BJ (cell line): ENCODE measurements at regions not wholly inside any gene's neighbourhood (a gene's known extent, or its start where the extent isn't known, plus 50 kb on each side); places are given as distances from the start of the nearest gene placed in this dataset.

Source experiments
- CTCF ChIA-PET: fragments of 350-600 bp; formaldehyde crosslinking; extraction: SDS; loops from one replicate; lab custom pipeline; 2021; ENCODE audit warnings: antibody characterized with exemption, inconsistent platforms; lab: Yijun Ruan, JAX
- POLR2A ChIA-PET: fragments of 300-600 bp; sonication (Branson Sonifier 250); formaldehyde crosslinking; extraction: SDS; loops from one replicate; lab custom pipeline; 2021; ENCODE audit warnings: antibody characterized with exemption; lab: Charles Lee
- DNase-seq: peaks from one replicate; pipeline ENCODE4 v3.0.0-alpha.2; 2011; ENCODE audit warnings: low read depth
- H3K27me3 ChIP-seq: 2 replicates; pipeline ENCODE4 v1.6.0; 2011; ENCODE audit warnings: low read length; ENCODE audit not compliant: control insufficient read depth, insufficient read depth
- H3K36me3 ChIP-seq: 2 replicates; pipeline ENCODE4 v1.5.1; 2011; ENCODE audit warnings: low read length; ENCODE audit not compliant: control insufficient read depth, insufficient read depth
- H3K4me3 ChIP-seq: 2 replicates; pipeline ENCODE4 v1.5.1; 2011; ENCODE audit warnings: low read depth, mild to moderate bottlenecking, control low read depth, low read length
- TF ChIP-seq, protein P1 (sequence below): IDR thresholded peaks from 2 replicates; pipeline ENCODE4 v1.5.1; 2011; ENCODE audit warnings: low read depth, mild to moderate bottlenecking, control low read depth, inconsistent platforms, low read length, moderate library complexity; ENCODE audit not compliant: insufficient read depth

DNA sequence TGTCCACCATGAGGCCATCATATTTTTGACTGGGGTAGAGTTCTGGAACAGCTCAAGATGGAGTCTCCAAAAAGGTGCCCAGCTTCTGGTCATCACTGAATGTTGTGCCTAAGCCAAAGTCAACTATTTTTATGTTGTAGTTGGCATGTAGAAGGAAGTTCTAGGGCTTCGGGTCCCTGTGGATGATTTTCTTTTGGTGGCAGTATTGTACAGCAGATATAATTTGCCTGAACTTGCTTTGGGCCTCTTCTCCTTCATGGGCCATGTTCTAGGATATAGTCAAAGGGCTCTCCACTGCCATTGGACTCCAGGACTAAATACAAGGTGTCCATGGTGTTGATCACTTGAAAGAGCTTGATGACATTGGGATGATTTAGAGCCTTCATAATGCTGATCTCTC, 143.6 kb downstream of the SLC38A4 start:
- Histone ChIP-seq H3K27me3 (no peaks in the 10 kb centered on the region), H3K4me3 (no peak overlapping the region), H3K36me3 (no peaks in the 10 kb centered on the region)
- ChIA-PET CTCF (interaction anchor here (0.5 to 1.7 kb wide), 6 partner anchors 20 to 546 kb away, joined by 3 to 5 read pairs (median 4); no protein-coding TSS in a partner anchor), POLR2A (no interaction called here)
- TF ChIP-seq, protein P1, sequence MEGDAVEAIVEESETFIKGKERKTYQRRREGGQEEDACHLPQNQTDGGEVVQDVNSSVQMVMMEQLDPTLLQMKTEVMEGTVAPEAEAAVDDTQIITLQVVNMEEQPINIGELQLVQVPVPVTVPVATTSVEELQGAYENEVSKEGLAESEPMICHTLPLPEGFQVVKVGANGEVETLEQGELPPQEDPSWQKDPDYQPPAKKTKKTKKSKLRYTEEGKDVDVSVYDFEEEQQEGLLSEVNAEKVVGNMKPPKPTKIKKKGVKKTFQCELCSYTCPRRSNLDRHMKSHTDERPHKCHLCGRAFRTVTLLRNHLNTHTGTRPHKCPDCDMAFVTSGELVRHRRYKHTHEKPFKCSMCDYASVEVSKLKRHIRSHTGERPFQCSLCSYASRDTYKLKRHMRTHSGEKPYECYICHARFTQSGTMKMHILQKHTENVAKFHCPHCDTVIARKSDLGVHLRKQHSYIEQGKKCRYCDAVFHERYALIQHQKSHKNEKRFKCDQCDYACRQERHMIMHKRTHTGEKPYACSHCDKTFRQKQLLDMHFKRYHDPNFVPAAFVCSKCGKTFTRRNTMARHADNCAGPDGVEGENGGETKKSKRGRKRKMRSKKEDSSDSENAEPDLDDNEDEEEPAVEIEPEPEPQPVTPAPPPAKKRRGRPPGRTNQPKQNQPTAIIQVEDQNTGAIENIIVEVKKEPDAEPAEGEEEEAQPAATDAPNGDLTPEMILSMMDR, result no peak
- DNase-seq, result no peak

DNA sequence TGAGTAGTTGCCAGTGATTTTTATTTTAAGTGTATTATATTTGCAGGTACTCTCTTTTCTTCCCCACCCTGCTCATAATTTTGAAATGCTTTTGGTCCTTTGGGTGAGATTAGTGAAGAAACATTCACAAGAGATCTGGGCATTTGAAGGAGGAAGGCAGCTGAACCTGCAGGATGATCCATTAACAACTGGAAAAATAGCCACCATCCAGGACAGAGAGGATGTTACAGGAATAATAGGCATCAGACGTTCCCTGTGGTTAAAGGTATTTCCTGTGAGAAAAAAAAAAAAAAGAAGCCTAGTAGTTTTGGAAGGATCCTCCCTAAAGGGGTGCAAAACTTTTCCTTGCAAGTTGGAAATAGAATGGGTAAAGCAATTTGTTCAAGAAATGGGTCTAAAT, 145.3 kb downstream of the SLC38A4 start:
- POLR2A ChIA-PET, result no interaction called here
- H3K4me3 ChIP-seq, result no peak overlapping the region
- no peaks in the 10 kb centered on the region for H3K36me3 ChIP-seq
- no peaks in the 10 kb centered on the region for H3K27me3 ChIP-seq
- TF ChIP-seq, protein P1, result no peak
- CTCF ChIA-PET, result interaction anchor here (1.1 to 1.4 kb wide), 2 partner anchors 254 to 556 kb away, joined by 3 to 5 read pairs; no protein-coding TSS in a partner anchor
- no peak for DNase-seq

DNA sequence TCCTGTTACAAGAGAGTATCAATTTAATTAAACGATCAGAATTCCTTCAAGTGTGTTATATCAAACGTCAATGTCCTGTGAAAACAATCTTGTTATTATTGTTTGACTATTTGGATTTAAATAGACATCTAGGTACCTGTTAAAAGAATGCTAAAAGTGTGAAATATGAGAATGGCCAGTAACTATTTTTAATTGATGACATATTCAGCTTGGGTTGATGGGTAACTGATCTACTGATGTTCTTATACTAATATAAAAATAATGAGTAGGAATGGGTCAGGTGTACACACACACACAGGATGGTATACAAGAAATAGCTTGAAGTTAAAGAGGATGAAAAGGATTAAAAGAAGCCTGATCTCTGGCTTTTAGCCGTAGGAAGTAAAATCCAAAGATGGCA, 146.0 kb downstream of the SLC38A4 start:
- no peaks in the 10 kb centered on the region for H3K27me3 ChIP-seq
- POLR2A ChIA-PET, result no interaction called here
- CTCF ChIA-PET, result interaction anchor here (1.1 to 1.4 kb wide), 2 partner anchors 18 to 255 kb away, joined by 3 to 5 read pairs; no protein-coding TSS in a partner anchor

DNA sequence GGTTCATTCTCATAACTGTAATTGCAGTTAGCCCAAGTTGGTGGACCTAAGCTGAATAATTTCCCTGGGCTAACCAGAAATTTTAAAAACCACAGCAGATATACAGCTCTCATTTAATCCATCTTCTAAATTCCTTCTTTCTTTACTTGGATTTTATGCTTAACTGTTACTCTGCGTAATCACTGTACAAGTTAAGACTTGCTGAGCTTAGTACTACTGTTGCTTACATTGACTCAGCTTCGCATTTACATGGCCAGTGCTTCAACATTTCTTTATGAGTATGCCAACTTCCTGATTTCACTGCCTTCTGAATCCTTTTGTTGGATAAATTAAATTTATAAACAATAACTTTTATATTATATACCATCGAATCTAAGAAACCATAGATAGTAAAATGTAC, 147.4 kb downstream of the SLC38A4 start:
- TF ChIP-seq, protein P1, result no peak
- POLR2A ChIA-PET, result no interaction called here
- Histone ChIP-seq H3K27me3 (no peaks in the 10 kb centered on the region), H3K4me3 (no peak overlapping the region), H3K36me3 (no peaks in the 10 kb centered on the region)
- no peak for DNase-seq
- CTCF ChIA-PET, result interaction anchor here (0.9 to 3.6 kb wide), 3 partner anchors 42 to 553 kb away, joined by 3 to 11 read pairs (median 3); no protein-coding TSS in a partner anchor

More for the DNA sequence above, 146.0 kb downstream of the SLC38A4 start:
- Histone ChIP-seq H3K4me3 (no peak overlapping the region), H3K36me3 (no peaks in the 10 kb centered on the region)
- DNase-seq, result no peak
- TF ChIP-seq, protein P1, result no peak

DNA sequence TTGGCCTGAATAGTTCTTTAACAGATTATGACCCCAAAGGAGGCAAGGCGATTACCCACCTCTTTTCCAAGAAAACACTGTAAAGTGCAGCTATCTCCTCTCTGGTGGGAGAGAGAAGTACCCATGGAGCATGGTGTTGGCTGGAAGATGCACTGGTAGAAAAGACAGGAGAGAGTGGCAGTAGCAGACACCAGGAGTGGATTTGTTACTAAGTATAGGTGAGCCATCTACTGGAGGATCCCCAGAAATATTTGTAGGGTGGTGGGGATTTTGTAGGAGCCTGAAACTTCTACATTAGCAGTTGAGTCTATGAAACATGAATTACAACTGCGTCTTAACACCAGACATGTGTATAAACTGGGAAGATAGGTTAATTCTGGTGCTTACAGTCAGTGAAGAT, 148.0 kb downstream of the SLC38A4 start:
- Histone ChIP-seq H3K36me3 (no peaks in the 10 kb centered on the region), H3K27me3 (no peaks in the 10 kb centered on the region), H3K4me3 (no peak overlapping the region)
- ChIA-PET CTCF (interaction anchor here (0.9 to 4.1 kb wide), 7 partner anchors 8 to 553 kb away, joined by 3 to 29 read pairs (median 4); no protein-coding TSS in a partner anchor), POLR2A (no interaction called here)
- TF ChIP-seq, protein P1, result peak; percentile 23; the same call in 1 of the 2 replicates
- DNase-seq, result no peak
